ENCODE measurements at regions not wholly inside any gene's neighbourhood (a gene's known extent, or its start where the extent isn't known, plus 50 kb on each side); places are given as distances from the start of the nearest gene placed in this dataset.

- DNase-seq (ENCODE audit: low spot score in 2 of 2) = no peak
- no peaks in the 10 kb centered on the region for H3K4me1 ChIP-seq
- H3K36me3 ChIP-seq = no peaks in the 10 kb centered on the region
- H3K4me3 ChIP-seq = no peak overlapping the region
- TF ChIP-seq POLR2A (IDR thresholded peaks at IDR 0.05) = no peak
- TF ChIP-seq CTCF (IDR thresholded peaks at IDR 0.05) = peak in 1 of 2 donors; percentile 58
- WGBS = 31% methylated on average over 4 of the region's 4 CpGs
- H3K27ac ChIP-seq = no peak overlapping the region
- H3K9me3 ChIP-seq = no peaks in the 10 kb centered on the region
- no peaks in the 10 kb centered on the region for H3K27me3 ChIP-seq
Measured at GRCh38 chr2:225282858-225283710, 116.4 kb upstream of the NYAP2 start.

GRCh38 chr2:225276207-225276606, 123.3 kb upstream of the NYAP2 start:
- 54% methylated on average over 3 of the region's 3 CpGs for WGBS
- no peak for DNase-seq (ENCODE audit: low spot score in 2 of 2)
- Histone ChIP-seq H3K4me1 (no peaks in the 10 kb centered on the region), H3K4me3 (no peak overlapping the region), H3K9me3 (peaks cover 2% of the 10 kb centered on the region), H3K27me3 (no peaks in the 10 kb centered on the region), H3K27ac (no peak overlapping the region), H3K36me3 (no peaks in the 10 kb centered on the region)
- TF ChIP-seq POLR2A (IDR thresholded peaks at IDR 0.05) (no peak), CTCF (IDR thresholded peaks at IDR 0.05) (no peak), EP300 (IDR thresholded peaks at IDR 0.05) (no peak), POLR2AphosphoS5 (IDR thresholded peaks at IDR 0.05) (no peak)

GRCh38 chr2:225275443-225275842, 124.1 kb upstream of the NYAP2 start:
- no peaks in the 10 kb centered on the region for H3K36me3 ChIP-seq
- peaks cover 2% of the 10 kb centered on the region for H3K9me3 ChIP-seq
- no peaks in the 10 kb centered on the region for H3K27me3 ChIP-seq
- DNase-seq (ENCODE audit: low spot score in 2 of 2) = no peak
- no peak overlapping the region for H3K27ac ChIP-seq
- no peak overlapping the region for H3K4me3 ChIP-seq
- no peaks in the 10 kb centered on the region for H3K4me1 ChIP-seq
- TF ChIP-seq EP300 (IDR thresholded peaks at IDR 0.05) (no peak), POLR2A (IDR thresholded peaks at IDR 0.05) (no peak), CTCF (IDR thresholded peaks at IDR 0.05) (no peak), POLR2AphosphoS5 (IDR thresholded peaks at IDR 0.05) (no peak)

GRCh38 chr2:225274751-225275150, 124.8 kb upstream of the NYAP2 start:
- Histone ChIP-seq H3K27me3 (no peaks in the 10 kb centered on the region), H3K36me3 (no peaks in the 10 kb centered on the region), H3K9me3 (peaks cover 2% of the 10 kb centered on the region), H3K27ac (no peak overlapping the region), H3K4me3 (no peak overlapping the region), H3K4me1 (no peaks in the 10 kb centered on the region)
- DNase-seq (ENCODE audit: low spot score in 2 of 2) = no peak
- 5% methylated on average over 1 of the region's 1 CpG for WGBS
- no peak for TF ChIP-seq POLR2A (IDR thresholded peaks at IDR 0.05)
- TF ChIP-seq EP300 (IDR thresholded peaks at IDR 0.05) = no peak
- TF ChIP-seq POLR2AphosphoS5 (IDR thresholded peaks at IDR 0.05) = no peak

- DNase-seq (ENCODE audit: low spot score in 2 of 2) = no peak
- Histone ChIP-seq H3K27me3 (no peaks in the 10 kb centered on the region), H3K4me1 (no peaks in the 10 kb centered on the region), H3K36me3 (no peaks in the 10 kb centered on the region), H3K9me3 (peaks cover 2% of the 10 kb centered on the region), H3K27ac (no peak overlapping the region), H3K4me3 (no peak overlapping the region)
- no peak for TF ChIP-seq CTCF (IDR thresholded peaks at IDR 0.05)
- TF ChIP-seq POLR2AphosphoS5 (IDR thresholded peaks at IDR 0.05) = no peak
- TF ChIP-seq EP300 (IDR thresholded peaks at IDR 0.05) = no peak
- no peak for TF ChIP-seq POLR2A (IDR thresholded peaks at IDR 0.05)
Measured at GRCh38 chr2:225272173-225272572, 127.3 kb upstream of the NYAP2 start.

Measured in suprapubic skin (tissue), 4 donors.